ENCODE measurements at regions not wholly inside any gene's neighbourhood (a gene's known extent, or its start where the extent isn't known, plus 50 kb on each side); places are given as distances from the start of the nearest gene placed in this dataset.
"Not testable (repeated sequence)": the region's sequence is repeated elsewhere in the genome, so short reads cannot be mapped to it uniquely, and the experiment has no call there.

DNA sequence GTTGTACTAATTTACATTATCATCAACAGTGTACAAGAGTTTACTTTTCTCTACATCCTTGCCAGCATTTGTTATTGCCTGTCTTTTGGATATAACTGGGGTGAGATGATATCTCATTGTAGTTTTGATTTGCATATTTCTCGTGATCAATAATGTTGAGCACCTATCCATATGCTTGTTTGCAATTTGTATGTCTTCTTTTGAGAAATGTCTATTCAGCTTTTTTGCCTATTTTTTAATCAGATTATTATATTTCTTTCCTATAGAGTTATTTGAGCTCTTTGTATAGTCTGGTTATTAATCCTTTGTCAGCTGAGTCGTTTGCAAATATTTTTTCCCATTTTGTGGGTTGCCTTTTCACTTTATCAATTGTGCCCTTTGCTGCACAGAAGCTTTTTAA, 540.8 kb upstream of the SGO1 start:
- ATAC-seq: no peak
- POLR2A ChIA-PET: interaction anchor here (0.6 kb wide), 1 partner anchor 540 kb away, joined by 4 read pairs; no protein-coding TSS in a partner anchor
- no peaks in the 10 kb centered on the region for H3K27me3 Mint-ChIP-seq (ENCODE audit: low read depth)
- H3K9me3 Mint-ChIP-seq: no peaks in the 10 kb centered on the region
- CTCF ChIA-PET: no interaction called here
- TF ChIP-seq, protein P1, sequence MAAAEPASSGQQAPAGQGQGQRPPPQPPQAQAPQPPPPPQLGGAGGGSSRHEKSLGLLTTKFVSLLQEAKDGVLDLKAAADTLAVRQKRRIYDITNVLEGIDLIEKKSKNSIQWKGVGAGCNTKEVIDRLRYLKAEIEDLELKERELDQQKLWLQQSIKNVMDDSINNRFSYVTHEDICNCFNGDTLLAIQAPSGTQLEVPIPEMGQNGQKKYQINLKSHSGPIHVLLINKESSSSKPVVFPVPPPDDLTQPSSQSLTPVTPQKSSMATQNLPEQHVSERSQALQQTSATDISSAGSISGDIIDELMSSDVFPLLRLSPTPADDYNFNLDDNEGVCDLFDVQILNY (CRISPR knock-in tag; IDR thresholded peaks at IDR 0.05): no peak
- no peak for TF ChIP-seq ESRRA (CRISPR knock-in tag; IDR thresholded peaks at IDR 0.05; ENCODE audit: borderline replicate concordance)
- TF ChIP-seq, protein P2, sequence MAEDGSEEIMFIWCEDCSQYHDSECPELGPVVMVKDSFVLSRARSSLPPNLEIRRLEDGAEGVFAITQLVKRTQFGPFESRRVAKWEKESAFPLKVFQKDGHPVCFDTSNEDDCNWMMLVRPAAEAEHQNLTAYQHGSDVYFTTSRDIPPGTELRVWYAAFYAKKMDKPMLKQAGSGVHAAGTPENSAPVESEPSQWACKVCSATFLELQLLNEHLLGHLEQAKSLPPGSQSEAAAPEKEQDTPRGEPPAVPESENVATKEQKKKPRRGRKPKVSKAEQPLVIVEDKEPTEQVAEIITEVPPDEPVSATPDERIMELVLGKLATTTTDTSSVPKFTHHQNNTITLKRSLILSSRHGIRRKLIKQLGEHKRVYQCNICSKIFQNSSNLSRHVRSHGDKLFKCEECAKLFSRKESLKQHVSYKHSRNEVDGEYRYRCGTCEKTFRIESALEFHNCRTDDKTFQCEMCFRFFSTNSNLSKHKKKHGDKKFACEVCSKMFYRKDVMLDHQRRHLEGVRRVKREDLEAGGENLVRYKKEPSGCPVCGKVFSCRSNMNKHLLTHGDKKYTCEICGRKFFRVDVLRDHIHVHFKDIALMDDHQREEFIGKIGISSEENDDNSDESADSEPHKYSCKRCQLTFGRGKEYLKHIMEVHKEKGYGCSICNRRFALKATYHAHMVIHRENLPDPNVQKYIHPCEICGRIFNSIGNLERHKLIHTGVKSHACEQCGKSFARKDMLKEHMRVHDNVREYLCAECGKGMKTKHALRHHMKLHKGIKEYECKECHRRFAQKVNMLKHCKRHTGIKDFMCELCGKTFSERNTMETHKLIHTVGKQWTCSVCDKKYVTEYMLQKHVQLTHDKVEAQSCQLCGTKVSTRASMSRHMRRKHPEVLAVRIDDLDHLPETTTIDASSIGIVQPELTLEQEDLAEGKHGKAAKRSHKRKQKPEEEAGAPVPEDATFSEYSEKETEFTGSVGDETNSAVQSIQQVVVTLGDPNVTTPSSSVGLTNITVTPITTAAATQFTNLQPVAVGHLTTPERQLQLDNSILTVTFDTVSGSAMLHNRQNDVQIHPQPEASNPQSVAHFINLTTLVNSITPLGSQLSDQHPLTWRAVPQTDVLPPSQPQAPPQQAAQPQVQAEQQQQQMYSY (CRISPR knock-in tag; IDR thresholded peaks at IDR 0.05): no peak
- no peak for TF ChIP-seq ZBTB21 (CRISPR knock-in tag; IDR thresholded peaks at IDR 0.05; ENCODE audit: borderline replicate concordance)
- TF ChIP-seq, protein P3, sequence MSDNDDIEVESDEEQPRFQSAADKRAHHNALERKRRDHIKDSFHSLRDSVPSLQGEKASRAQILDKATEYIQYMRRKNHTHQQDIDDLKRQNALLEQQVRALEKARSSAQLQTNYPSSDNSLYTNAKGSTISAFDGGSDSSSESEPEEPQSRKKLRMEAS (CRISPR knock-in tag; IDR thresholded peaks at IDR 0.05): no peak
- no peak for TF ChIP-seq NR3C1 (CRISPR knock-in tag; conservative IDR thresholded peaks at IDR 0.05; ENCODE audit: low read depth)
- no peak for TF ChIP-seq CDX4 (CRISPR knock-in tag; IDR thresholded peaks at IDR 0.05; ENCODE audit: borderline replicate concordance)
- no peak for TF ChIP-seq ZNF138 (CRISPR knock-in tag; conservative IDR thresholded peaks at IDR 0.05)
- TF ChIP-seq NR1H2 (CRISPR knock-in tag; IDR thresholded peaks at IDR 0.05): no peak
- TF ChIP-seq HMGA2 (CRISPR knock-in tag; IDR thresholded peaks at IDR 0.05): no peak
- no peaks in the 10 kb centered on the region for H3K4me1 Mint-ChIP-seq
- H3K4me3 Mint-ChIP-seq: no peak overlapping the region
- no peak for DNase-seq (ENCODE audit: low spot score)
- no peak overlapping the region for H3K27ac Mint-ChIP-seq
- H3K36me3 Mint-ChIP-seq: no peaks in the 10 kb centered on the region

GRCh38 chr3:20724241-20724640, 538.2 kb upstream of the SGO1 start:
- no peak for DNase-seq (ENCODE audit: low spot score)
- no peak overlapping the region for H3K4me3 Mint-ChIP-seq
- H3K4me1 Mint-ChIP-seq: no peaks in the 10 kb centered on the region
- CTCF ChIA-PET: no interaction called here
- ATAC-seq: no peak
- H3K27ac Mint-ChIP-seq: no peak overlapping the region
- POLR2A ChIA-PET: no interaction called here
- TF ChIP-seq STAT6 (CRISPR knock-in tag; conservative IDR thresholded peaks at IDR 0.05; ENCODE audit: low read depth) (no peak), GRHL2 (CRISPR knock-in tag; IDR thresholded peaks at IDR 0.05; ENCODE audit: insufficient replicate concordance, severe bottlenecking) (no peak), CREB1 (CRISPR knock-in tag; IDR thresholded peaks at IDR 0.05) (no peak)
- TF ChIP-seq, protein P4, sequence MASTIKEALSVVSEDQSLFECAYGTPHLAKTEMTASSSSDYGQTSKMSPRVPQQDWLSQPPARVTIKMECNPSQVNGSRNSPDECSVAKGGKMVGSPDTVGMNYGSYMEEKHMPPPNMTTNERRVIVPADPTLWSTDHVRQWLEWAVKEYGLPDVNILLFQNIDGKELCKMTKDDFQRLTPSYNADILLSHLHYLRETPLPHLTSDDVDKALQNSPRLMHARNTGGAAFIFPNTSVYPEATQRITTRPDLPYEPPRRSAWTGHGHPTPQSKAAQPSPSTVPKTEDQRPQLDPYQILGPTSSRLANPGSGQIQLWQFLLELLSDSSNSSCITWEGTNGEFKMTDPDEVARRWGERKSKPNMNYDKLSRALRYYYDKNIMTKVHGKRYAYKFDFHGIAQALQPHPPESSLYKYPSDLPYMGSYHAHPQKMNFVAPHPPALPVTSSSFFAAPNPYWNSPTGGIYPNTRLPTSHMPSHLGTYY (CRISPR knock-in tag; IDR thresholded peaks at IDR 0.05): no peak
- H3K36me3 Mint-ChIP-seq: no peaks in the 10 kb centered on the region
- no peaks in the 10 kb centered on the region for H3K9me3 Mint-ChIP-seq
- H3K27me3 Mint-ChIP-seq (ENCODE audit: low read depth): no peaks in the 10 kb centered on the region

DNA sequence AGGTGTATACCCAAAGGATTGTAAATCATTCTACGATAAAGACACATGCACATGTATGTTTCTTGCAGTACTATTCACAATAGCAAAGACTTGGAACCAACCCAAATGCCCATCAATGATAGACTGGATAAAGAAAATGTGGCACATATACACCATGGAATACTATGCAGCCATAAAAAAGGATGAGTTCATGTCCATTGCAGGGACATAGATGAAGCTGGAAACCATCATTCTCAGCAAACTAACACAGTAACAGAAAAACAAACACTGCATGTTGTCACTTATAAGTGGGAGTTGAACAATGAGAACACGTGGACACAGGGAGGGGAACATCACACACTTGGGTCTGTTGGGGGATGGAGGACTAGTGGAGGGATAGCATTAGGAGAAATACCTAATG, 530.4 kb upstream of the SGO1 start:
- H3K4me3 Mint-ChIP-seq; ATAC-seq; H3K4me1 Mint-ChIP-seq; H3K36me3 Mint-ChIP-seq; H3K27me3 Mint-ChIP-seq (ENCODE audit: low read depth); H3K9me3 Mint-ChIP-seq; CTCF ChIA-PET; H3K27ac Mint-ChIP-seq; DNase-seq (ENCODE audit: low spot score); POLR2A ChIA-PET: not testable (repeated sequence)
